B cell (primary cell): ENCODE measurements at regions not wholly inside any gene's neighbourhood (a gene's known extent, or its start where the extent isn't known, plus 50 kb on each side); places are given as distances from the start of the nearest gene placed in this dataset.

ENCODE experiments used
- CTCF ChIP-seq: fragments of 200-600 bp; IDR thresholded peaks from one replicate; pipeline ENCODE4 v1.8.0; 2022; ENCODE audit warnings: antibody characterized with exemption, mild to moderate bottlenecking
- EZH2 ChIP-seq: IDR thresholded peaks from 2 replicates; pipeline ENCODE4 v1.6.1; 2012; ENCODE audit warnings: borderline replicate concordance, low read depth, mild to moderate bottlenecking, moderate library complexity, low read length; ENCODE audit not compliant: insufficient read depth, poor library complexity, severe bottlenecking

- TF ChIP-seq CTCF (no peak), EZH2 (no peak)
These were observed 104.0 kb downstream of the FOXL1 start for GRCh38 chr16:86682219-86682904.
